IMR-90 (cell line): ENCODE measurements at regions not wholly inside any gene's neighbourhood (a gene's known extent, or its start where the extent isn't known, plus 50 kb on each side); places are given as distances from the start of the nearest gene placed in this dataset. TPM values are rescaled to one million over a fixed set of nuclear protein-coding genes. Genes with fewer than 3 reads are reported as not detected.

Experiments used
- microRNA-seq, 2 experiments: library from miRNA; stranded (forward) in 1 of 2; unstranded in 1 of 2; fragments of 10-50 nt in 1 of 2; fragments of <30 nt in 1 of 2; gene quantifications in 1 of 2; microRNA quantifications in 1 of 2; one replicate each; pipeline versions ENCODE3 to v1.1.0; 2013 to 2020; ENCODE audit not compliant: insufficient read depth in 1 of 2, insufficient read length in 1 of 2, unreplicated experiment in 1 of 2
- small RNA-seq, 5 experiments: library from RNA; depleted of rRNA; stranded (forward); fragments of <200 nt; gene quantifications; one replicate each; pipeline ENCODE3, GENCODE V24; 2012

Small RNA genes lying in the stretch of these regions (microRNA-seq; reads per million reads assigned to microRNA genes)
- not detected for gene RF00157 (ENCODE audit: insufficient read depth, insufficient read length)
- not detected for gene RNA5SP349 (ENCODE audit: insufficient read depth, insufficient read length)
- not detected for gene RNU6-654P (ENCODE audit: insufficient read depth, insufficient read length)

Small RNA genes lying in the stretch of these regions (small RNA-seq; reads per million reads assigned to genes)
- gene RF00157 (0 reads per million in 5 experiments), gene RNA5SP349 (0 reads per million in 5 experiments), gene RNU6-654P (0 reads per million in 5 experiments)
